ENCODE measurements at regions not wholly inside any gene's neighbourhood (a gene's known extent, or its start where the extent isn't known, plus 50 kb on each side); places are given as distances from the start of the nearest gene placed in this dataset.

DNA sequence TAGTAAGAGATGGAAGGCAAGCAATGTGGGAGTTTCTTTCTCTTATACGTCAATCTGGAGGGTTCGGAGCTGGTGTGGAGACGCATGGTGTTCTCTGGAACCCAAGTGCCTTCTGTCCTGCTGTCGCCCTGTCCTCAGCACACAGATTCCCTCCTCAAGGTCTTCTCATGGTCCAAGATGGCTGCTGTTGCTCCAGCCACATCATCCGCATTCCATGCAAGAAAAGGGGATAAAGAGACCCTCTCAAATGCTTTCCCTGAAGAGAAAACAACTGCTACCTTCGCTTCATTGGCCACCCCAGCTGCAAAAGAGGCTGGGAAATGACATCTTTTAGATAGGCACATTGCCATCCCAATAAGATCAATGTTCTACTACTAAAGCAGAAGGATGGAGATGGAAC is 151.2 kb downstream of the ANKRD60 start:
- peak in 2 of 7 donors; percentile 3 to 14 for DNase-seq
- intact Hi-C loops (cut with DNase I) = no loop called here
- no peaks in the 10 kb centered on the region for H3K27me3 ChIP-seq
- H3K27ac ChIP-seq = no peak overlapping the region
- H3K9me3 ChIP-seq (replicated peaks in 1 of 3) = no peaks in the 10 kb centered on the region
- TF ChIP-seq, protein P1, sequence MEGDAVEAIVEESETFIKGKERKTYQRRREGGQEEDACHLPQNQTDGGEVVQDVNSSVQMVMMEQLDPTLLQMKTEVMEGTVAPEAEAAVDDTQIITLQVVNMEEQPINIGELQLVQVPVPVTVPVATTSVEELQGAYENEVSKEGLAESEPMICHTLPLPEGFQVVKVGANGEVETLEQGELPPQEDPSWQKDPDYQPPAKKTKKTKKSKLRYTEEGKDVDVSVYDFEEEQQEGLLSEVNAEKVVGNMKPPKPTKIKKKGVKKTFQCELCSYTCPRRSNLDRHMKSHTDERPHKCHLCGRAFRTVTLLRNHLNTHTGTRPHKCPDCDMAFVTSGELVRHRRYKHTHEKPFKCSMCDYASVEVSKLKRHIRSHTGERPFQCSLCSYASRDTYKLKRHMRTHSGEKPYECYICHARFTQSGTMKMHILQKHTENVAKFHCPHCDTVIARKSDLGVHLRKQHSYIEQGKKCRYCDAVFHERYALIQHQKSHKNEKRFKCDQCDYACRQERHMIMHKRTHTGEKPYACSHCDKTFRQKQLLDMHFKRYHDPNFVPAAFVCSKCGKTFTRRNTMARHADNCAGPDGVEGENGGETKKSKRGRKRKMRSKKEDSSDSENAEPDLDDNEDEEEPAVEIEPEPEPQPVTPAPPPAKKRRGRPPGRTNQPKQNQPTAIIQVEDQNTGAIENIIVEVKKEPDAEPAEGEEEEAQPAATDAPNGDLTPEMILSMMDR (IDR thresholded peaks at IDR 0.05) = no peak
- TF ChIP-seq POLR2A (IDR thresholded peaks at IDR 0.05) = no peak
- H3K4me3 ChIP-seq = no peak overlapping the region
- no peaks in the 10 kb centered on the region for H3K36me3 ChIP-seq (replicated peaks in 1 of 2)
- H3K4me1 ChIP-seq (replicated peaks in 1 of 2) = no peaks in the 10 kb centered on the region
- 83 to 90% (median 85%) methylated on average over 6 of the region's 6 CpGs for WGBS, 4 donors

DNA sequence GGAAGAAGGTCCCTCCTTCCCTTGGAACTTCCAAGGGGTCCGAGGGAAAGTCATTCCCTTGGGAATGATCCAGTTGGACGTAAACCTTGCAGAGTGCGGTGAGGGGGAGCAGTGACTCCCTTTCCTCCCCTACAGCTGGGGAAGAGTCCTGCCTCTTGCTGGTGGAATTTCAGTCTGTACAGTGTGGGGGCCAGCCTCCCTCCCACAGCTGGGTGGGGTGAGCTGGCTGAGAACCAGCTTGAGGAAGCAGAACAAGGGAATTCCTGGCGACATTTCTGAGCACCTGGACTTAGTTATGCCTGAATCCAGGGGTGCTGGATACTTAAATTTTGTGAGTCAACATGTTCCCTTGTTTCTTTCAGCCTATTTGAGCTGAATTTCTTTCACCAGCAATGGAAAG is 152.0 kb downstream of the ANKRD60 start:
- no peaks in the 10 kb centered on the region for H3K36me3 ChIP-seq (replicated peaks in 1 of 2)
- peak in 2 of 7 donors; percentile 10 to 13 for DNase-seq
- H3K27me3 ChIP-seq = no peaks in the 10 kb centered on the region
- H3K27ac ChIP-seq = no peak overlapping the region
- TF ChIP-seq POLR2A (IDR thresholded peaks at IDR 0.05) = no peak
- TF ChIP-seq, protein P1 (IDR thresholded peaks at IDR 0.05) = no peak
- intact Hi-C loops (cut with DNase I) = no loop called here
- H3K4me1 ChIP-seq (replicated peaks in 1 of 2) = no peaks in the 10 kb centered on the region
- H3K9me3 ChIP-seq (replicated peaks in 1 of 3) = no peaks in the 10 kb centered on the region
- WGBS, 4 donors = 54 to 78% (median 74%) methylated on average over 4 of the region's 4 CpGs
- H3K4me3 ChIP-seq = no peak overlapping the region

DNA sequence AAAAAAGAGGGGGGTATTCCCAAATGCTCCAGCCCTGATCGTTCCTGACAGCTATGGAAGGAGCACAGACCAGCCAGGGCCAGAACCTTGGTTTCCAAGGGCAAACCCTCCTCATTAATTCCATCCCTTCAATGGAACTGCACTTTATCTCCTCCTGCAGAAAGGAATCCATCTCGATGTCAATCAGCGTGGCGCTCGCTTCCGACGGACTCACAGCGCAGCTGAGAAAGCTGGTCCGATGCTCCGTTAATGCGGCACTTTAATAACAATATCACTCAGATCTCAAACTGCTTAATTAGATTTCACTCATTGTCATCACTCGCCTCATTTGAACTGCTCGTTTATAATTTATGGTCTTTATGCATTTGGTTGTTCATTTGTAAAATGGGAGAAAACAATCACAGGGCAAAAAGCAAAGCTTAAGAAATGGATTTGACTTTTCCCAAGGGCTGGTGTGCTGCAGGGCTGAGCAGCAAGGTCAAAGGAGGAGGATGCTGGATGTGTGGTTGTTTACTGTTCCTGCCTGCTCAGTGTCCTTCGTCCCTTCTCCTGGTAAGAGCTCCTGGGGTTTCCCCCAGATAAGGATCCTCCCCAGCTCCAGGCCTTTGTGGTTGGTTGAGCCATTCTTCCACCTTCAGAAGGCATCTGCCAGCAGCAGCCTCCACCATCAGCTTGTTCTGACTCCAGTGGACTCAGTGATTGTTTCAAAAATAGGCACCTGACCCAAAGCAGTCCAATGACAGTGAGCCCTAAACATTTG is 152.7 kb downstream of the ANKRD60 start:
- TF ChIP-seq POLR2A (IDR thresholded peaks at IDR 0.05) = no peak
- TF ChIP-seq, protein P1 (IDR thresholded peaks at IDR 0.05) = no peak
- no peaks in the 10 kb centered on the region for H3K9me3 ChIP-seq (replicated peaks in 1 of 3)
- intact Hi-C loops (cut with DNase I) = no loop called here
- H3K4me3 ChIP-seq = no peak overlapping the region
- 69 to 75% (median 72%) methylated on average over 14 of the region's 14 CpGs for WGBS, 4 donors
- DNase-seq = peak in 2 of 7 donors; percentile 9 to 27
- no peaks in the 10 kb centered on the region for H3K27me3 ChIP-seq
- H3K27ac ChIP-seq = no peak overlapping the region
- no peaks in the 10 kb centered on the region for H3K4me1 ChIP-seq (replicated peaks in 1 of 2)
- H3K36me3 ChIP-seq (replicated peaks in 1 of 2) = no peaks in the 10 kb centered on the region

DNA sequence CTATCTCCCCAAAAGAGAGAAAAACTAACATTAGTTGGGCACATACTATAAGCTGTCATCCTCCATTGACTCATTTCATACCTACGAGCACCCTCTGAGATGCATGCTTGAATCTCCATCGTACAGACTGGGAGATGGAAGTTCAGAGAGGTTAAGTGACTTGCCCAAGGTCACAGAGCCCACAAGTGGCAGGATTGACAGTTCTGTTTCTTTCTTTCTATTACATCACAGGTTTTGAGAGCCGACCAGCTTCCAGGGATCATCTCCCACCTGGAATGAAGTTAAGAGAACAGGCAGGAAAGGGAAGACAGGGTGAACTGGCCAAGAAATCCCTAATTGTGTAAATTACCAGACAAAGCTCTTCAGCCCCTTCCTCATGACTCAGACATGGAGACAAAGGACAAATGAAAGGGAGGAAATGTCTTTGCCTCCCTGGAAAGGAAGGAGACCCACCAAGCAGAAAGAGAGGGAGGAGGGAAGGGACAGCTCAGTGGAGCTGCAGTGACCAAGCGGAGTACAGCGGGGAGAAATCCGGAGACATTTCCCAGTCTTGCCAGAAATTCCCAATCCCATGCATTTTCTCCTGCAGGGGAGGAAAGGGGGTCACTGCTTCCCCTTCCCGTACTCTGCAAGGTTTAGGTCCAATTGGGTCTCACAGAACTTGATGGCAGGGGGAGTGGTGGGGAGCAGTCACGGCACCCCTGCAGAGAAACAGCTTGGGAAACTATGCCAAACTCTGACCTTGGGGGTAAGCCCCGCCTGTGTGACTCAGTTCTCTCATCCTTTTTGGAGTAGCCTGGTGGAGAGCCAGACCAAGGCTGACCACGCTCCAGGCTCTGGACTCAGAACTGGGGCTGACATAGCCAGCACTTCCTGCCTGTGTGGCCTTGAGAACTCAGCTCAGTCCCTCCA is 154.3 kb downstream of the ANKRD60 start:
- H3K36me3 ChIP-seq (replicated peaks in 1 of 2) = no peaks in the 10 kb centered on the region
- 55 to 60% (median 56%) methylated on average over 9 to 10 of the region's 10 CpGs for WGBS, 4 donors
- intact Hi-C loops (cut with DNase I) = no loop called here
- no peak overlapping the region for H3K27ac ChIP-seq
- no peaks in the 10 kb centered on the region for H3K9me3 ChIP-seq (replicated peaks in 1 of 3)
- no peaks in the 10 kb centered on the region for H3K27me3 ChIP-seq
- DNase-seq = peak in 2 of 7 donors; percentile 13 to 17
- no peaks in the 10 kb centered on the region for H3K4me1 ChIP-seq (replicated peaks in 1 of 2)
- TF ChIP-seq, protein P1 (IDR thresholded peaks at IDR 0.05) = no peak
- no peak for TF ChIP-seq POLR2A (IDR thresholded peaks at IDR 0.05)
- H3K4me3 ChIP-seq = no peak overlapping the region
